Activated B cell treated with CpG ODN at 0.5 μM for 24 hours (primary cell): ENCODE measurements at regions not wholly inside any gene's neighbourhood (a gene's known extent, or its start where the extent isn't known, plus 50 kb on each side); places are given as distances from the start of the nearest gene placed in this dataset.

Experiments used
- ATAC-seq: fragments of 200-7000 bp; cut with Tn5 transposase; one replicate; pipeline ENCODE4 v1.10.0; 2021; ENCODE audit warnings: low read depth, mild to moderate bottlenecking, moderate library complexity
- CTCF ChIA-PET: fragments of 350-600 bp; sonication (Branson Sonifier 250); formaldehyde crosslinking; loops from one replicate; lab custom pipeline; 2021; ENCODE audit warnings: antibody characterized with exemption; lab: Charles Lee
- POLR2A ChIA-PET: fragments of 350-600 bp; sonication (Branson Sonifier 250); formaldehyde crosslinking; loops from one replicate; lab custom pipeline; 2021; ENCODE audit warnings: antibody characterized with exemption; lab: Charles Lee
- DNase-seq: peaks from one replicate; pipeline ENCODE4 v3.0.0; 2022
- H3K27ac Mint-ChIP-seq: one replicate; pipeline ENCODE4 v1.8.0; 2020; ENCODE audit warnings: mixed read lengths
- H3K27me3 Mint-ChIP-seq: one replicate; pipeline ENCODE4 v1.8.0; 2021; ENCODE audit warnings: mixed read lengths
- H3K36me3 Mint-ChIP-seq: one replicate; pipeline ENCODE4 v1.8.0; 2021; ENCODE audit warnings: low read depth, mixed read lengths
- H3K4me1 Mint-ChIP-seq: one replicate; pipeline ENCODE4 v1.8.0; 2021; ENCODE audit warnings: mixed read lengths
- H3K4me3 Mint-ChIP-seq: one replicate; pipeline ENCODE4 v1.8.0; 2020; ENCODE audit warnings: mild to moderate bottlenecking, mixed read lengths
- H3K9me3 Mint-ChIP-seq: one replicate; pipeline ENCODE4 v1.8.0; 2020; ENCODE audit warnings: mixed read lengths
- intact Hi-C: fragments of 100-400 bp; cut with micrococcal nuclease; formaldehyde crosslinking; loops from one replicate; pipeline ENCODE4 v1.15.1; 2024
- TF ChIP-seq, protein P1 (sequence below): fragments of 200-600 bp; IDR thresholded peaks from one replicate; pipeline ENCODE4 v1.8.0; 2022; ENCODE audit warnings: antibody characterized with exemption, mild to moderate bottlenecking

- no peaks in the 10 kb centered on the region for H3K4me1 Mint-ChIP-seq
- H3K9me3 Mint-ChIP-seq, result no peaks in the 10 kb centered on the region
- ATAC-seq, result no peak
- no peaks in the 10 kb centered on the region for H3K27me3 Mint-ChIP-seq
- ChIA-PET CTCF (no interaction called here), POLR2A (no interaction called here)
- H3K27ac Mint-ChIP-seq, result no peak overlapping the region
- TF ChIP-seq, protein P1, sequence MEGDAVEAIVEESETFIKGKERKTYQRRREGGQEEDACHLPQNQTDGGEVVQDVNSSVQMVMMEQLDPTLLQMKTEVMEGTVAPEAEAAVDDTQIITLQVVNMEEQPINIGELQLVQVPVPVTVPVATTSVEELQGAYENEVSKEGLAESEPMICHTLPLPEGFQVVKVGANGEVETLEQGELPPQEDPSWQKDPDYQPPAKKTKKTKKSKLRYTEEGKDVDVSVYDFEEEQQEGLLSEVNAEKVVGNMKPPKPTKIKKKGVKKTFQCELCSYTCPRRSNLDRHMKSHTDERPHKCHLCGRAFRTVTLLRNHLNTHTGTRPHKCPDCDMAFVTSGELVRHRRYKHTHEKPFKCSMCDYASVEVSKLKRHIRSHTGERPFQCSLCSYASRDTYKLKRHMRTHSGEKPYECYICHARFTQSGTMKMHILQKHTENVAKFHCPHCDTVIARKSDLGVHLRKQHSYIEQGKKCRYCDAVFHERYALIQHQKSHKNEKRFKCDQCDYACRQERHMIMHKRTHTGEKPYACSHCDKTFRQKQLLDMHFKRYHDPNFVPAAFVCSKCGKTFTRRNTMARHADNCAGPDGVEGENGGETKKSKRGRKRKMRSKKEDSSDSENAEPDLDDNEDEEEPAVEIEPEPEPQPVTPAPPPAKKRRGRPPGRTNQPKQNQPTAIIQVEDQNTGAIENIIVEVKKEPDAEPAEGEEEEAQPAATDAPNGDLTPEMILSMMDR, result no peak
- no peaks in the 10 kb centered on the region for H3K36me3 Mint-ChIP-seq
- H3K4me3 Mint-ChIP-seq, result no peak overlapping the region
- DNase-seq, result no peak
- intact Hi-C loops, result no loop called here
Measured at GRCh38 chr3:162666835-162667234, 1170.2 kb downstream of the OTOL1 start.

DNA sequence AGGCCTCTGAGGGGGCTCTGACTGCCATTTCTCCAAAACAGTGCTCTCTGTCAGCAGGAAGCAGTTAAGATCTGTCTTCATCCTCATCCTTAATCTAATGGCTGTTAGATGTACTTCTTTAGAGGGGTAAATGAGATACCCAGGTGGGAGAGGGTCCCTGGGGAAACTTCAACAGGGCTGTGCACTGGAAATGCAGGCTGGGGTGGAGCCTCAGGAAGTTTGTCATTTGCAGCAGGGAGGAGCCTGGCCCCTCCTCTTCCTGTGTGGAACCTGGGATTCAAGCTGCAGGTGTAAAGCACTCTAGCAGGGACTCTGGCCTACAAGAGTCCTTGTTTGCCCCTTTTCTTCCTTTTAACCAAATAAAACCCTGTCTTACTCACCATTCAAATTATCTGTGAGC, 1173.6 kb downstream of the OTOL1 start:
- ChIA-PET POLR2A (no interaction called here), CTCF (no interaction called here)
- no peak for DNase-seq
- H3K27ac Mint-ChIP-seq, result no peak overlapping the region
- no peaks in the 10 kb centered on the region for H3K36me3 Mint-ChIP-seq
- H3K27me3 Mint-ChIP-seq, result no peaks in the 10 kb centered on the region
- TF ChIP-seq, protein P1, result no peak
- H3K9me3 Mint-ChIP-seq, result no peaks in the 10 kb centered on the region
- no peak for ATAC-seq
- H3K4me1 Mint-ChIP-seq, result no peaks in the 10 kb centered on the region
- H3K4me3 Mint-ChIP-seq, result no peak overlapping the region
- intact Hi-C loops, result no loop called here

DNA sequence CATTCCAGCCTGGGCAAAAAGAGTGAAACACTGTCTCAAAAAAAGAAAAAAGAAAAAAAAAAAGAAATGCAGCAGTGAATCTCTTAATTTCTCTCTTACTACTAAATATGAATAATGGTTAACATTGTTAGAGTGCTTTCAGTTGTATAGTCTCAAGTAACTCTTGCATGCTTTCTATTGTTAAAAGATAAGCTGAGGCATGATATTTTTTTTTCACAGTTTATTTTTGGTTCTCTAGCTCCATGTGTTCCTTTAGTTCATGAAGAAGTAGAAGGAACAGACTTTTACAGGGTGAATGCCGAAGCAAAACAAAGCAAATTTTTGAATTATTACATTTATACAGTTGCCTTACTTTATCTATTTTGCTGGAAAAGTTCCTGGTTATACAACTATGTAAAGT, 1180.9 kb downstream of the OTOL1 start:
- no peaks in the 10 kb centered on the region for H3K27me3 Mint-ChIP-seq
- H3K4me1 Mint-ChIP-seq, result no peaks in the 10 kb centered on the region
- intact Hi-C loops, result no loop called here
- H3K36me3 Mint-ChIP-seq, result no peaks in the 10 kb centered on the region
- DNase-seq (no peak), ATAC-seq (no peak)
- CTCF ChIA-PET, result no interaction called here
- TF ChIP-seq, protein P1, result no peak
- no peak overlapping the region for H3K27ac Mint-ChIP-seq
- POLR2A ChIA-PET, result no interaction called here
- no peaks in the 10 kb centered on the region for H3K9me3 Mint-ChIP-seq
- H3K4me3 Mint-ChIP-seq, result no peak overlapping the region

GRCh38 chr3:162678941-162679340, 1182.3 kb downstream of the OTOL1 start:
- ChIA-PET CTCF (no interaction called here), POLR2A (no interaction called here)
- no peaks in the 10 kb centered on the region for H3K9me3 Mint-ChIP-seq
- no peaks in the 10 kb centered on the region for H3K36me3 Mint-ChIP-seq
- no peak overlapping the region for H3K27ac Mint-ChIP-seq
- TF ChIP-seq, protein P1, result no peak
- no peak overlapping the region for H3K4me3 Mint-ChIP-seq
- intact Hi-C loops, result no loop called here
- H3K27me3 Mint-ChIP-seq, result no peaks in the 10 kb centered on the region
- DNase-seq, result no peak
- H3K4me1 Mint-ChIP-seq, result no peaks in the 10 kb centered on the region
- ATAC-seq, result no peak

- ChIA-PET CTCF (no interaction called here), POLR2A (no interaction called here)
- Mint-ChIP-seq H3K36me3 (no peaks in the 10 kb centered on the region), H3K4me1 (no peaks in the 10 kb centered on the region), H3K27ac (no peak overlapping the region), H3K27me3 (no peaks in the 10 kb centered on the region), H3K4me3 (no peak overlapping the region), H3K9me3 (peaks cover 2% of the 10 kb centered on the region)
- ATAC-seq, result no peak
- DNase-seq, result no peak
- TF ChIP-seq, protein P1, result no peak
- intact Hi-C loops, result no loop called here
Measured at GRCh38 chr3:162684260-162684659, 1187.7 kb downstream of the OTOL1 start.
